Kidney (tissue), 13 donors: ENCODE measurements at regions not wholly inside any gene's neighbourhood (a gene's known extent, or its start where the extent isn't known, plus 50 kb on each side); places are given as distances from the start of the nearest gene placed in this dataset.
A peak's percentile ranks its signal among the peaks of the same experiment; 100 is the strongest.

Source experiments
- DNase-seq, 5 donors: peaks; one replicate each; pipeline ENCODE4 v3.0.0-alpha.2; 2013 to 2020
- FAIRE-seq: peaks from 2 replicates; lab custom pipeline; 2012; peaks lifted over from hg19 to GRCh38; lab: Jason Lieb, UNC
- H3K27ac ChIP-seq, 2 donors: one replicate each; pipeline ENCODE4 v1.7.0; 2013; ENCODE audit warnings: low read depth in 2 of 2, low read length in 2 of 2, inconsistent platforms in 1 of 2
- H3K27me3 ChIP-seq: one replicate; pipeline ENCODE4 v1.7.1; 2013; ENCODE audit warnings: low read length, inconsistent platforms; ENCODE audit not compliant: control insufficient read depth, insufficient read depth
- H3K36me3 ChIP-seq, 3 donors: one replicate each; pipeline versions ENCODE4 v1.7.0 to v1.7.1; 2013; ENCODE audit warnings: low read length in 3 of 3, control low read depth in 1 of 3, inconsistent platforms in 1 of 3; ENCODE audit not compliant: insufficient read depth in 3 of 3, control insufficient read depth in 2 of 3
- H3K4me1 ChIP-seq, 3 donors: one replicate each; pipeline versions ENCODE4 v1.7.0 to v1.7.1; 2013; ENCODE audit warnings: low read length in 3 of 3, inconsistent platforms in 1 of 3, low read depth in 1 of 3; ENCODE audit not compliant: control insufficient read depth in 2 of 3, insufficient read depth in 2 of 3
- H3K4me3 ChIP-seq, 3 donors: one replicate each; pipeline versions ENCODE4 v1.7.0 to v1.8.1; 2013; ENCODE audit warnings: low read length in 3 of 3, control low read depth in 1 of 3, inconsistent platforms in 1 of 3
- H3K9ac ChIP-seq, 3 donors: one replicate each; pipeline versions ENCODE4 v1.7.0 to v1.7.1; 2013; ENCODE audit warnings: low read length in 3 of 3, control low read depth in 1 of 3, inconsistent platforms in 1 of 3
- H3K9me3 ChIP-seq, 3 donors: one replicate each; pipeline versions ENCODE4 v1.7.0 to v1.7.1; 2013; ENCODE audit warnings: low read length in 3 of 3, control low read depth in 1 of 3, inconsistent platforms in 1 of 3; ENCODE audit not compliant: control insufficient read depth in 2 of 3, insufficient read depth in 1 of 3
- CTCF ChIP-seq: IDR thresholded peaks from 3 replicates; pipeline ENCODE4 v1.5.1; 2012; ENCODE audit warnings: mild to moderate bottlenecking, moderate library complexity, borderline replicate concordance; ENCODE audit not compliant: insufficient read depth; ENCODE audit errors: extremely low read depth
- intact Hi-C: fragments of 100-400 bp; cut with DNase I; formaldehyde crosslinking; loops from one replicate; pipeline ENCODE4 v1.11.1; 2022
- donor health status: control.
- donor health status: control.
- donor health status: control.
- donor health status: control.
- donor health status: control.
- donor health status: DM: yes; HTN: yes; CAD: no.
- donor health status: Normal renal cell carcinoma (clear cell type).

GRCh38 chr6:101286146-101286545 lies 107.4 kb upstream of the GRIK2 start:
- TF ChIP-seq CTCF = no peak
- no peak overlapping the region for H3K9ac ChIP-seq
- FAIRE-seq (no peak), DNase-seq (peak in 3 of 5 donors; percentile 20 to 52 (median 41))
- no peaks in the 10 kb centered on the region for H3K4me1 ChIP-seq
- no peak overlapping the region for H3K27ac ChIP-seq
- H3K27me3 ChIP-seq = no peaks in the 10 kb centered on the region
- intact Hi-C loops = no loop called here
- H3K4me3 ChIP-seq = no peak overlapping the region
- H3K9me3 ChIP-seq = no peaks in the 10 kb centered on the region
- H3K36me3 ChIP-seq = no peaks in the 10 kb centered on the region

DNA sequence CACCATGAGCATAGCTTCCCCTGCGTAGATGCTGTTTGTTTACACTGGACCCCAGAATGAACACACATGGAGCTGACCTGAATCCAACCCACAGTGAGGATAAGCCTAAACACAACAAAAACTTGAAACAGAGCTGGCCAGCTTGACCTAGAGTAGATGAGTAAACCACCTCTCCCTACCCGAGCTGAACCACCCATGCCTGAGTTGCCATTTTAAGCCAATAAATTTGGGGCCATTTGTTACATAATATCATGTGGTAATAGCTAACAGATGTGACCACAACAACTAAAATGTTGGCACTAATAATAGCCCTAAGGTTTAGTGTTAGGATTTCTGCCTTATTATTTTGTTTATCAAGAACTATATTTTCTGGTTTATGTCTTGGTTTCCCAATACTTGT lies 103.2 kb upstream of the GRIK2 start:
- no peak for TF ChIP-seq CTCF
- no peaks in the 10 kb centered on the region for H3K4me1 ChIP-seq
- H3K27me3 ChIP-seq = no peaks in the 10 kb centered on the region
- no peak overlapping the region for H3K4me3 ChIP-seq
- H3K9me3 ChIP-seq = no peaks in the 10 kb centered on the region
- FAIRE-seq (no peak), DNase-seq (no peak)
- H3K9ac ChIP-seq = no peak overlapping the region
- H3K36me3 ChIP-seq = no peaks in the 10 kb centered on the region
- intact Hi-C loops = no loop called here
- no peak overlapping the region for H3K27ac ChIP-seq

DNA sequence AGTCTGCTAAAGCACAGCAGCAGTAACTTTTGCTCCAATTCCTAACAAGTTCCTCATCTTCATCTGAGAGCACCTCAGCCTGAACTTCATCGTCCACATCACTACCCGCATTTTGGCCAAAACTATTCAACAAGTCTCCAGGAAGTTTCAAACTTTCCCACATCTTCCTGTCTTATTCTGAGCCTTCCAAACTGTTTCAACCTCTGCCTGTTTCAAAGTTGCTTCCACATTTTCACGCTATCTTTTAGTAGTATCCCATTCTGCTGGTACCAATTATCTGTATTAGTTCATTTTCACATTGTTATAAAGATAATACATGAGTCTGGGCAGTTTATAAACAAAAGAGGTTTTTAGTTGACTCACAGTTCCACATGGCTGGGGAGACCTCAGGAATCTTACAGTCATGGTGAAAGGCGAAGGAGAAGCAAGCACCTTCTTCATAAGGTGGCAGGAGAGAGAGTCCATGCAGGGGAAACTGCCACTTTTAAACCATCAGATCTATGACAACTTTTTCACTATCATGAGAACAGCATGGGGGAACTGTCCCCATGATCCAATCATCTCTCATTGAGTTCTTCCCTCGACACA lies 99.4 kb upstream of the GRIK2 start:
- H3K9me3 ChIP-seq = no peaks in the 10 kb centered on the region
- no peak overlapping the region for H3K27ac ChIP-seq
- no peak for TF ChIP-seq CTCF
- no peak overlapping the region for H3K4me3 ChIP-seq
- DNase-seq (no peak), FAIRE-seq (no peak)
- no peak overlapping the region for H3K9ac ChIP-seq
- intact Hi-C loops = no loop called here
- no peaks in the 10 kb centered on the region for H3K4me1 ChIP-seq
- H3K27me3 ChIP-seq = no peaks in the 10 kb centered on the region
- no peaks in the 10 kb centered on the region for H3K36me3 ChIP-seq

GRCh38 chr6:101294676-101295075 lies 98.8 kb upstream of the GRIK2 start:
- H3K9ac ChIP-seq = no peak overlapping the region
- no peaks in the 10 kb centered on the region for H3K4me1 ChIP-seq
- no peaks in the 10 kb centered on the region for H3K36me3 ChIP-seq
- FAIRE-seq = no peak
- H3K27me3 ChIP-seq = no peaks in the 10 kb centered on the region
- TF ChIP-seq CTCF = no peak
- intact Hi-C loops = no loop called here
- H3K9me3 ChIP-seq = no peaks in the 10 kb centered on the region
- no peak overlapping the region for H3K4me3 ChIP-seq
- no peak overlapping the region for H3K27ac ChIP-seq
- DNase-seq = no peak
